Ramos (cell line): ENCODE measurements at regions not wholly inside any gene's neighbourhood (a gene's known extent, or its start where the extent isn't known, plus 50 kb on each side); places are given as distances from the start of the nearest gene placed in this dataset.
"Not testable (repeated sequence)": the region's sequence is repeated elsewhere in the genome, so short reads cannot be mapped to it uniquely, and the experiment has no call there.

ENCODE experiments used
- in situ Hi-C: fragments of 300-500 bp; cut with MboI; formaldehyde crosslinking; loops from one replicate; pipeline ENCODE4 v1.14.3; 2022; ENCODE audit warnings: low sequenced_read_pairs; ENCODE audit not compliant: unreplicated experiment

DNA sequence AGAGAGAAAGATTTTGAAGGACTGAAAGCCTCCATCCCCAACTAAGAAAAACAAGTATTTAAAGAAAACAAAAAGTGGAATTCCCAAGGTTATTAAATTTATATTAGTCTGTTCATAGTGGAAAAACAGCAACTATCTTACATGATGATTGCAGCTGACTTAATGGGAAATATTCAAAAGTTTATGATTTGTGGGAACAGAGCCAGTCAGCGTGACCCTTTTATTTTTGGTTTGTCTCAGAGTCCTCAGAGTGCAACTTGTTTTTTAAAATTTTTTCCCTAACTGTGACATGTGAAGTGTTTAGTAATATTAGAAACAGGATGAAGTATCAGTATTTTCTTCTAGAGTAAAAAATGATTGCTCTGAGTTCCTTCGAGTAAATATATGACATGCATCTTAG, 441.9 kb upstream of the MCTP2 start:
- in situ Hi-C loops, result no loop called here

GRCh38 chr15:93780073-93780472, 451.3 kb upstream of the MCTP2 start:
- in situ Hi-C loops, result no loop called here

- in situ Hi-C loops, result no loop called here
Observed at GRCh38 chr15:93779341-93779740, 452.0 kb upstream of the MCTP2 start.

- in situ Hi-C loops, result no loop called here
Observed at GRCh38 chr15:93771196-93772030, 459.9 kb upstream of the MCTP2 start.

DNA sequence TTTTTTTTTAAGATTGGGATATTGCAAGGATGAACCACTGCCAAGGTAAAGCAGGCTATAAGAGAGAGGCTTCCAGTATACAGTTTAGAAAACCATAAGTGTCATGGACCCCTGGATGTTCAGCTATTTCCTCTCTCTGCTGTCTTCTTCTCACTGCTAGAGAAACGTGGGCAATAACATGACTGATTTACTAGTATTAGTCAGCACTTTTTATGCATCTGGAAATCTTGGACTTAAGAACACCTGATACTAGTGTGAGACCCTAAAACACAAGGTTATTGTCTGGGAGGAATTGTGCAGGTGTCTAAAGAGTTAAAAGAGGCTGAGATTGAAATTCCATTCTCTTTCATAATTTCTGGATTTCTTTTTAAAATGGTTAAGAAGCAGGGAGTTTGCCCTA, 460.6 kb upstream of the MCTP2 start:
- in situ Hi-C loops, result no loop called here

DNA sequence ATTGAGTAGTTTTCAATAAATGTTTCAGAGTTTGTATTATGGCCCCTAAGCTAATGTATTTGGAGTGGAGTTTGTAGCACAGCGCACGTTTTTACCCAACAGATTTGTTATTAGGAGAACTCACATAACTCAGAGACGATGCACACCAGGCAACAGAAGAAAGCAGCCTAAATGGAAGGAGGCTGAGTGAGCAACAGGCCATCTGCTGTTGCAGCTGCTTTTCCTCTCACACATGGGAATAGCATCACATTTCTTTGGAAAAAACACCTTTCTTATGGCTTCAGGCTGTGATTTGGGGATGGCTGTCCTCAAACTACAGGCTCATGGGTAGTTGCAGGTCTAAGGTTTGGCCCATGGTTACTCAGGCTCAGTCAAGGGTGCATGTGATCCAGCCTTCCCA, 469.3 kb upstream of the MCTP2 start:
- in situ Hi-C loops, result no loop called here

GRCh38 chr15:93759629-93760028, 471.7 kb upstream of the MCTP2 start:
- in situ Hi-C loops, result no loop called here

GRCh38 chr15:93758824-93759223, 472.5 kb upstream of the MCTP2 start:
- in situ Hi-C loops, result no loop called here

DNA sequence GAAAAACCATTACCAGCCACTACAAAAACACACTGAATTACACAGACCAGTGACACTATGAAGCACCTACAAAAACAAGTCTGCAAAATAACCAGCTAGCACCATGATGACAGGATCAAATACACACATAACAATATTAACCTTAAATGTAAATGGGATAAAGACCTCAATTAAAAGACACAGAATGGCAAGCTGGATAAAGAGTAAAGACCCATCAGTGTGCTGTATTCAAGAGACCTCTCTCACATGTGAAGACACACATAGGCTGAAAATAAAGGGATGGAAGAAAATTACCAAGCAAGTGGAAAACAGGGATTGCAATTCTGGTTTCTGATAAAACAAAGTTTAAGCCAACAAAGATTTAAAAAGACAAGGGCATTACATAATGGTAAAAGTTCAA, 482.7 kb upstream of the MCTP2 start:
- in situ Hi-C loops, result no loop called here

GRCh38 chr15:93734976-93735375, 496.4 kb upstream of the MCTP2 start:
- in situ Hi-C loops, result not testable (repeated sequence)

DNA sequence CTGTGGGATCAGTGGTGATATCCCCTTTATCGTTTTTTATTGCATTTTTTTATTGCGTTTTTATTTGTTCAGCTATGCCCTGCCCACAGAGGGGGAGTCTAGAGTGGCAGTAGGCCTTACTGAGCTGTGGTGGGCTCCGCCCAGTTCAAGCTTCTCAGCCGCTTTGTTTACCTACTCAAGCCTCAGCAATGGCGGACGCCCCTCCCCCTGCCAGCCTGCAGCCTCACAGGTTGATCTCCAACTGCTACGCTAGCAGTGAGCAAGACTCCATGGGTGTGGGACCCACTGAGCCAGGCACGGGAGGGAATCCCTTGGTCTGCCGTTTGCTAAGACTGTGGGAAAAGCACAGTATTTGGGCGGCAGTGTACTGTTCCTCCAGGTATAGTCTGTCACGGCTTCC, 500.6 kb upstream of the MCTP2 start:
- in situ Hi-C loops, result no loop called here

DNA sequence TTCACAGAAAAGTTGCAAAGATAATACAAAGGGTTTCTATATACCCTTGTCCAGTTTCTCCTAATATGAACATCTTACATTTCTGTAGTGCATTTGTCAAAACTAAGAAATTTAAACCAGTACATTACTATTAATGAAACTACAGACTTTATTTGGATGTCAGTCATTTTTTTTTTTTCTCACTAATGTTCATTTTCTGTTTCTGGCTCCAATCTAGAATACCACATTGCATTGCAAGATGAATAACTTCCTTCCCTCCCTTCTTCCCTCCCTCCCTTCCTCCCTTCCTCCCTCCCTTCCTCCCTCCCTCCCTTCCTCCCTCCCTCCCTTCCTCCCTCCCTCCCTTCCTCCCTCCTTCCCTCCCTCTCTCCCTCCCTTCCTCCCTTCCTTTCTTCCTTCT, 509.2 kb upstream of the MCTP2 start:
- in situ Hi-C loops, result no loop called here

DNA sequence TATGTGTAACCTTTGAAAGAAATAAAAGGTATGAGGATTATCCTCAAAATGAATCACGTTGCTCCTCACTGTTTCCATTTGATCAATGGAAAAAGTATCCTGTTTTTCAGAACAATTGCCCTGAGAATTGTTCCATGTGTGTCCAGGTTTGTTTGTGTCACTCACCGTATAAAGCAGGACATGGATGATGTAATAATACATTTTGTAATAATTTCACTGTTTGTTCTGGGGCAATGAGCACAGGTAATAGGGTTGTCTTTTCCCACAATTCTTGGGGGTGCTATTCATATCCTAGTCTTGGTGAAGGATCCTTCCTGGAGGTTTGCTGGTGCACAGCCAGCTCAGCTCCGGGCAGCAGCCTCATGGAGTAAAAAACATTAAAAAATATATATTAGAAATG, 510.8 kb upstream of the MCTP2 start:
- in situ Hi-C loops, result no loop called here

GRCh38 chr15:93719921-93720351, 511.4 kb upstream of the MCTP2 start:
- in situ Hi-C loops, result no loop called here

- in situ Hi-C loops, result no loop called here
Observed at GRCh38 chr15:93716615-93717231, 514.6 kb upstream of the MCTP2 start.

DNA sequence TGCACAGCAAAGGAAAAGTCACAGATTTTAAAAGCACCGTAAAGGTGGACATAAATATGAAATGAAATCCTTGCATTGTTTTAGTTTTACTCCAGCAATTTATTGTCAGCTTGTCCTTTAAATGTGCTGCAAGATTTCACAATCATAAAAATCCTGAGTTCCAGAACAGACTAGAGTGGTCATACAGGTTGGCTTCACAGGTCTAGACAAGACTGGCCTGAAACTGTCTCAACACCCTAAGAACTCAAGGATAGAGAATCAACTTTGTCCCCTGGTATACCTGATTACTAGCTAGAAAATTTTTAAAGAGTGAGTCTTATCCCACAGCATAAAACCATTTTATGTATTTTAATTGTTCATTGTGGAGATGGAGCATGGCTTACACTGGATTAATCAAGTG, 521.7 kb upstream of the MCTP2 start:
- in situ Hi-C loops, result no loop called here

DNA sequence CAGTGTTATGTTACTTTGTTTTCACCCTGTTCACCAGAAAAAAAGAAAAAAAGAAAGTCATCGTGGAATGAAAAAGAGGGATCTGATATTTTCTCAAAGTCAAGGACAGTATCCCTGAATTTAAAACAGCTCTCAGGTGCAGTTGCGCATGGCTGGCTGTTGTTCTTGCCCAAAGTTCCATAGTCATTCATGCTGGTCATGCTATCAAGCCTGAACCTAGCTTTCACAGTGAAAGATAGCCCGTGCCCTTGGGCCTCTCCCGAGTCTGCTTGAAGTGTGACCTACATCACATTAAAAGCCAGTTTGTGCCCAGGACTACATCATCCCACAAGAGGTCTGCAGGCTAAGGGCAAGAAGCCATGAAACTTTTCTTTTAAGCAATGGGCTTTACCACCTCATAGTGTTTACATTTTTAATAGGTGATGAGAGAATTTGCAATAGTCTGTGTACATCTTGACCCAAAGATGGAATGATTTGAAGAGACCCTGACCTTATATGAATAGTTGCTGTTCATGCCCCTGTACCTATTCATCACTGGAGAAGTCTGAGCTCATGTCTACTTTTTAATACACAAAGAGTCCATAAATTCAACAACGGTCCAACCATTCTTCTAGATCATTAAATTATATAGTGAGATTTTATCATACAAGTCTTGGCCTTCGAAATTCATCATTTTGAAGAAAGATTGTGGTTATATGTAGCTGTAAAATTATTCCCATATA, 522.5 kb upstream of the MCTP2 start:
- in situ Hi-C loops, result no loop called here

GRCh38 chr15:93707751-93708150, 523.6 kb upstream of the MCTP2 start:
- in situ Hi-C loops, result no loop called here

DNA sequence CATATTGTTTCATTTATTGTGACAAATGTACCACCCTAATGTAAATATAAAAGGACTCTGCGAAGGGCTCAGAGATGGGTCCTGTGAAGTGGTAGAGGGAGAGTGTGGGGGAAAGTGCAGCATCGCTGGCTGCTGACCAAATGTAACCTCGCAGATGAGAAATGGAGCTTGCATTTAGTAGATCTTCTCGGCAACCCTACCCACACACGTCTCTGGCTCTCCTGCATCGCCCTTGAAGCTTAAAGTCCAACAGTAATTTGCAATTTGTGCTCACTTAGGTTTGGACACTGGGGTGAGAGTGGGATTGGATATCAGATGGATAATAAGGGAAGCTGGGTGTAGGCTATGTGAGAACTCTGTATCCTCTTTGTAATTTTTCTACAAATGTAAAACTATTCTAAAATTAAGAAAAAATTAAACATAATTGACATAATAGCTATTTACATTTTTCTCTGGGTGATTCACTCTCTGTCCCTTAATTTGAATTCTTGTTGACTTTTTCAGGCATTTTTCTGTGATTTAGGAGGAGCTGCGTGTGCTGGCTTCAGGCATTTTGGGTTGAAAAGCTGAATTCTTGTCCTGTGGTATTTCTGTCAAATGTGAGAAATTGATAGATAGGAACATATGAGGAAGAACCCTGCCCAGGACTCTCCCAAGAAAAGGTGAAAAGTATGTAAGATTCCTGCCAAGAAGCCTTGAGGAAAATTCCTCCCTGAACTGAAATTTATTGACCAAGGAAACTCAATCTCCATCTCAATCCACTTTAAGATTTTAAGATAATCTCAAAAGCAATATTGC, 524.7 kb upstream of the MCTP2 start:
- in situ Hi-C loops, result no loop called here

DNA sequence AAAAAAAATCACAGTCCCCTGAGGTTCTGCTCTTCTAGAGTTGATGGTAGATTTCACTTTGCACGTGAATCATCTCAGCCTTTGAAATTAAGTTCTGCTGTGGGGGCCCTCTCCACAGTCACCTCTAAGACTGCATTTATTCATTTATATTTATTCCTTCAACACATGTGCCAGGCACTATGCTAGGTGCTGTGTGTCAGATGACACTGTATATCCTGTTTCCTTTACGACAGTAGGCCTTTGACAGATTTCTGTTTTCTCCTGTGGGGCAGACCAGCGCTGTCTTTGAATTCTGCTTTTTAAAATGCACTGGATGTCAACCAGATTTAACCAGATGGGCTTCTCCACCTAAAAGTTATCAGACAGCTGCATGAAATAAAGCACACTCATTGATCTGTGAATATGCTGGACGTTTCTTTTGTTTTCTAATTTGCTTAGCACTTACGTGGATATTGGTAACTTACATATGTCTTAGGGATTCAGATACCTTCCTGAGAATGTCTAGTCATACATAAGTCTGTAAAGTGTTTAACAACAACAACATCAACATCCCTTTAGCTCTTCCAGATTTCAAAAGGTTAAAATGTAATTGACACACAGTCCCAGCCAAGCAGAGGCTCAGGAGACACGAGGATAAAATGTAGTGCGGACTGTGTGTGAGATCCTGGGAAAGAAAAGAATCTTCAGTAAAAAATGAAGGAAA, 525.5 kb upstream of the MCTP2 start:
- in situ Hi-C loops, result no loop called here
